ENCODE measurements at regions not wholly inside any gene's neighbourhood (a gene's known extent, or its start where the extent isn't known, plus 50 kb on each side); places are given as distances from the start of the nearest gene placed in this dataset.

DNA sequence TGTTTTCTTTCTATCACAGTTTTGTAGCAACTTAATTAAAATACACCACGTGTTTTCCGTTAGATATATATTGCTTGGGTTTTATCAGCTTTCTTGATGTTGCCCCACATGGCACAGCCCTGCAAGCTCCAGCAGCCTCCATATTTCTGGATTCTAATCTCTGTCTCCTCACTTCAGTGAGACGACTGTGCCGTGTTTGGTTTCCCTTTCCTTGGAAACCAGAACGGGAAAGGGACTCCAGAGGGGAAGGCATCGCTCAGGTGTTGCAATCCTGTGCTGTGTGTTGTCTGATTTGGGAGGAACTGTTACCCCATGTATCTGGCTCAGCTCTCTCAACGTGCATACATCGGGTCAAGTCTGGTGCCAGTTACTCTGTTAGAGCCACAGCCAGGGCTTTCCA is 464.2 kb upstream of the B3GAT1 start:
- Histone ChIP-seq H3K27me3 (peaks cover 0 to 6% (median 0%) of the 10 kb centered on the region in 3 donors), H3K4me3 (no peak overlapping the region), H3K9me3 (no peaks in the 10 kb centered on the region), H3K36me3 (no peaks in the 10 kb centered on the region), H3K4me1 (no peaks in the 10 kb centered on the region), H3K27ac (no peak overlapping the region)
- no peak for DNase-seq
- TF ChIP-seq POLR2A (IDR thresholded peaks at IDR 0.05) (no peak), EP300 (IDR thresholded peaks at IDR 0.05) (no peak), POLR2AphosphoS5 (IDR thresholded peaks at IDR 0.05) (no peak)
- TF ChIP-seq, protein P1, sequence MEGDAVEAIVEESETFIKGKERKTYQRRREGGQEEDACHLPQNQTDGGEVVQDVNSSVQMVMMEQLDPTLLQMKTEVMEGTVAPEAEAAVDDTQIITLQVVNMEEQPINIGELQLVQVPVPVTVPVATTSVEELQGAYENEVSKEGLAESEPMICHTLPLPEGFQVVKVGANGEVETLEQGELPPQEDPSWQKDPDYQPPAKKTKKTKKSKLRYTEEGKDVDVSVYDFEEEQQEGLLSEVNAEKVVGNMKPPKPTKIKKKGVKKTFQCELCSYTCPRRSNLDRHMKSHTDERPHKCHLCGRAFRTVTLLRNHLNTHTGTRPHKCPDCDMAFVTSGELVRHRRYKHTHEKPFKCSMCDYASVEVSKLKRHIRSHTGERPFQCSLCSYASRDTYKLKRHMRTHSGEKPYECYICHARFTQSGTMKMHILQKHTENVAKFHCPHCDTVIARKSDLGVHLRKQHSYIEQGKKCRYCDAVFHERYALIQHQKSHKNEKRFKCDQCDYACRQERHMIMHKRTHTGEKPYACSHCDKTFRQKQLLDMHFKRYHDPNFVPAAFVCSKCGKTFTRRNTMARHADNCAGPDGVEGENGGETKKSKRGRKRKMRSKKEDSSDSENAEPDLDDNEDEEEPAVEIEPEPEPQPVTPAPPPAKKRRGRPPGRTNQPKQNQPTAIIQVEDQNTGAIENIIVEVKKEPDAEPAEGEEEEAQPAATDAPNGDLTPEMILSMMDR (IDR thresholded peaks at IDR 0.05): no peak
- WGBS, 2 donors: 83 to 86% methylated on average over 8 of the region's 8 CpGs
- intact Hi-C loops (cut with DNase I): no loop called here

DNA sequence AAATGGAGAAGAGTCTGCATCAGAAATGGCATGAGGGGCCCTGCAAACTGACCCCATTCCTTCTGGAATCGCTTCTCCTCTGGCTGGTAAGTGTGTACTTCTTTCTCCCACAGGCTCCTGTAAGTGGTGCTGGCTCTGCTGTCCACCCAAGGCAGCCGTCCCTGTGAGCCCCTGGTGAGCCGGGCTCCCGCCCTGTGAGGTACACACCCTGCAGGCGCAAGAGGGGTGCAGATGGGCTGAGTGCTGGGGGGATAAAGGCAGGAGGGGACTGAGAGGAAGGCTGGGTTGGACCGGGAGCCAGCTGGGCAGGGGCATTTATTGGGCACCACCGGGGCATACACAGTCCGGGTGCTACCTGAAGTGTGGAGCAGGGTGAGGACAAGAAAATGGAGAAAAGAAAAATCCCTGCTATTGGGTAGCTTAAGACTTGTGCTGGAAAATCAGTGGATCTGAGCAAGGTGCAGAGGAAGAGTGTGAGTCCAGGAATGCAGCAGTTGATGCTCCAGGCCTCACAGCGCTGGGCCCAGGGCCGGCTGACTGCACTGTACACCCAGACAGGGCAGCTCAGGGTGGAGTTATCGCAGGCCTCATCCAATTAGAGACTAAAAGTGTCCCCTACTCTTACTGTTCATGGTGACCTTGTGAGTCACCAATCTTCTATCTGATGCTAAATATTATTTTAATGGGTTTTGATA is 455.1 kb upstream of the B3GAT1 start:
- TF ChIP-seq, protein P1 (IDR thresholded peaks at IDR 0.05): no peak
- TF ChIP-seq POLR2AphosphoS5 (IDR thresholded peaks at IDR 0.05): no peak
- TF ChIP-seq POLR2A (IDR thresholded peaks at IDR 0.05): no peak
- TF ChIP-seq EP300 (IDR thresholded peaks at IDR 0.05): no peak
- WGBS, 2 donors: 85 to 90% methylated on average over 11 of the region's 11 CpGs
- no peaks in the 10 kb centered on the region for H3K9me3 ChIP-seq
- no peak overlapping the region for H3K4me3 ChIP-seq
- no peak for DNase-seq
- intact Hi-C loops (cut with DNase I): no loop called here
- H3K36me3 ChIP-seq: no peaks in the 10 kb centered on the region
- no peaks in the 10 kb centered on the region for H3K27me3 ChIP-seq
- H3K27ac ChIP-seq: no peak overlapping the region
- H3K4me1 ChIP-seq: peaks cover 0 to 6% (median 1%) of the 10 kb centered on the region in 4 donors

DNA sequence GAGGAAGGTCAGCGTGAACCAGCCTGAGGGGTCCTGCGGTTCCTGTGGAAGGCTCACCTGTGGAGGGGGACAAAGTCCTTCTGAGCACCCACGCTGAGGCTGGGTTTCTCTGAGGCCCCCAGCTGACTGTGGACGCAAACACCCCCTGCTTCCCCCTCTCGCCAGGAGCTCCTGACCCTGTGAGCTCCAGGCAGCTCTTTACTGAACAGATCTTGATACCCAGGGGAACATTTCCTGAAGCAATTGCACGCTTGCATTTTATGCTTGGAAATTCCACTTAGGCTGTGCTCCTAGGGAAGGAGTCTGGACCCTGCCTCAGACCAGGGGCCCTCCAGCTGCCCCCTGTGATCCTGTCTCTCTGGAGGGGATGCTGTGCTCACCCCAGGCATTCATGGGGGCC is 454.2 kb upstream of the B3GAT1 start:
- DNase-seq: no peak

DNA sequence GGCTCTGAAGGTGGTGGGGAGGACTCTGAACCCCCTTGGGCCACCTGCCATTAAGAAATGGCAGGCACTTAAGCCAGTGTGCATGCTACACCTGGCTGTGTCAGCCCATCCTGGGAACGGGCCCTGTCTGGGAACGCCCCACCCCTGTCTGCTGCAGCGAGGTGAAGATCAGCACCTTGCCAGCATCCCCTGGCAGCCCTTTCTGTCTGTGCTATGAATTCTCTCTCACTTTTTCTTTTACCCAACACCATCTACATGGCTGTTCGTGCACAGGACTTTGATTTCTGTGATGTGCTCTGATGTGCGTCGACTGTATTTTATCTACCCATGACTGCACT is 452.9 kb upstream of the B3GAT1 start:
- Histone ChIP-seq H3K36me3 (no peaks in the 10 kb centered on the region), H3K27me3 (peaks cover 0 to 8% (median 0%) of the 10 kb centered on the region in 3 donors), H3K4me3 (no peak overlapping the region), H3K27ac (no peak overlapping the region), H3K4me1 (peaks cover 0 to 6% (median 1%) of the 10 kb centered on the region in 4 donors), H3K9me3 (no peaks in the 10 kb centered on the region)
- TF ChIP-seq, protein P1 (IDR thresholded peaks at IDR 0.05): no peak
- TF ChIP-seq EP300 (IDR thresholded peaks at IDR 0.05) (no peak), POLR2AphosphoS5 (IDR thresholded peaks at IDR 0.05) (no peak), POLR2A (IDR thresholded peaks at IDR 0.05) (no peak)
- no peak for DNase-seq
- WGBS, 2 donors: 74 to 83% methylated on average over 6 of the region's 6 CpGs
- intact Hi-C loops (cut with DNase I): no loop called here

More for the DNA sequence above, 454.2 kb upstream of the B3GAT1 start:
- Histone ChIP-seq H3K27ac (no peak overlapping the region), H3K36me3 (no peaks in the 10 kb centered on the region), H3K9me3 (no peaks in the 10 kb centered on the region), H3K27me3 (peaks cover 0 to 2% (median 0%) of the 10 kb centered on the region in 3 donors), H3K4me1 (peaks cover 0 to 6% (median 1%) of the 10 kb centered on the region in 4 donors), H3K4me3 (no peak overlapping the region)
- TF ChIP-seq, protein P1 (IDR thresholded peaks at IDR 0.05): no peak
- no peak for TF ChIP-seq EP300 (IDR thresholded peaks at IDR 0.05)
- no peak for TF ChIP-seq POLR2AphosphoS5 (IDR thresholded peaks at IDR 0.05)
- no peak for TF ChIP-seq POLR2A (IDR thresholded peaks at IDR 0.05)
- whole genome bisulfite sequencing, 2 donors: 61 to 74% methylated on average over 6 of the region's 6 CpGs
- intact Hi-C loops (cut with DNase I): no loop called here

All from sigmoid colon (tissue), 6 donors.